ENCODE measurements at regions not wholly inside any gene's neighbourhood (a gene's known extent, or its start where the extent isn't known, plus 50 kb on each side); places are given as distances from the start of the nearest gene placed in this dataset.

DNA sequence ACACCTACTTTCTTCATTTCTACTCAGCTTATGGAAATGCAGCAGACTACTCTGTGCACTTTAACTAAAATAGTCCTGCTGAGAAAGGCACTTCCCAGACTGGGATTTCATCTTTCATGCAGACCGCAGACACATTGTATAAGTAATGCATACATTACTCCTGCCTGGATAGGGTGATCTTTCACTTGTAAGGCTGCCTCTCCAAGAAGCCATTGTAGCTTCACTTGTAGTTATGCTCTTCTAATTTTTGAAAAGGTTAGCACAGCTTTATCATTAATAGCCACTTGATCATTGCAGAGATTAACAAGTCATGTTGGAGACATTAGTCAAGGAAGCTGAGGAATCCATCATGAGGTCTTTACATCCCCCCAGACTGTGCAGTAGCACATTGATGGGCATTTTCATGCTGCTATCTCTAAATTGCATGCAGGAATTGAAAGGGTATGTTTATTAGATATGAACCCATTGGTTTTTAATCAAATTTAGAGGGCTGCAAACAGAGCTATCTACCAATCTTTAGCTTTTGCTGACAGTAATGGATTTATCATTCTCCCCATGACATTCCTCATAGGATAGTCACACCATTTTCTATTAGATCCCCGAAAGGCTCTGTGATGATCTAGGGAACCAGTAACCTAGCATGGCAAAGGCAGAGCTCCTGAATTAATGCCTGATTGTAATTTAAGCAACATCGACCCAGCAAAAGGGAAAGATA, 1074.7 kb upstream of the NXPH2 start:
- no peak overlapping the region for H3K27ac ChIP-seq
- TF ChIP-seq ZFX (IDR thresholded peaks at IDR 0.05), result no peak
- TF ChIP-seq, protein P1, sequence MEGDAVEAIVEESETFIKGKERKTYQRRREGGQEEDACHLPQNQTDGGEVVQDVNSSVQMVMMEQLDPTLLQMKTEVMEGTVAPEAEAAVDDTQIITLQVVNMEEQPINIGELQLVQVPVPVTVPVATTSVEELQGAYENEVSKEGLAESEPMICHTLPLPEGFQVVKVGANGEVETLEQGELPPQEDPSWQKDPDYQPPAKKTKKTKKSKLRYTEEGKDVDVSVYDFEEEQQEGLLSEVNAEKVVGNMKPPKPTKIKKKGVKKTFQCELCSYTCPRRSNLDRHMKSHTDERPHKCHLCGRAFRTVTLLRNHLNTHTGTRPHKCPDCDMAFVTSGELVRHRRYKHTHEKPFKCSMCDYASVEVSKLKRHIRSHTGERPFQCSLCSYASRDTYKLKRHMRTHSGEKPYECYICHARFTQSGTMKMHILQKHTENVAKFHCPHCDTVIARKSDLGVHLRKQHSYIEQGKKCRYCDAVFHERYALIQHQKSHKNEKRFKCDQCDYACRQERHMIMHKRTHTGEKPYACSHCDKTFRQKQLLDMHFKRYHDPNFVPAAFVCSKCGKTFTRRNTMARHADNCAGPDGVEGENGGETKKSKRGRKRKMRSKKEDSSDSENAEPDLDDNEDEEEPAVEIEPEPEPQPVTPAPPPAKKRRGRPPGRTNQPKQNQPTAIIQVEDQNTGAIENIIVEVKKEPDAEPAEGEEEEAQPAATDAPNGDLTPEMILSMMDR (conservative IDR thresholded peaks at IDR 0.05), result no peak

DNA sequence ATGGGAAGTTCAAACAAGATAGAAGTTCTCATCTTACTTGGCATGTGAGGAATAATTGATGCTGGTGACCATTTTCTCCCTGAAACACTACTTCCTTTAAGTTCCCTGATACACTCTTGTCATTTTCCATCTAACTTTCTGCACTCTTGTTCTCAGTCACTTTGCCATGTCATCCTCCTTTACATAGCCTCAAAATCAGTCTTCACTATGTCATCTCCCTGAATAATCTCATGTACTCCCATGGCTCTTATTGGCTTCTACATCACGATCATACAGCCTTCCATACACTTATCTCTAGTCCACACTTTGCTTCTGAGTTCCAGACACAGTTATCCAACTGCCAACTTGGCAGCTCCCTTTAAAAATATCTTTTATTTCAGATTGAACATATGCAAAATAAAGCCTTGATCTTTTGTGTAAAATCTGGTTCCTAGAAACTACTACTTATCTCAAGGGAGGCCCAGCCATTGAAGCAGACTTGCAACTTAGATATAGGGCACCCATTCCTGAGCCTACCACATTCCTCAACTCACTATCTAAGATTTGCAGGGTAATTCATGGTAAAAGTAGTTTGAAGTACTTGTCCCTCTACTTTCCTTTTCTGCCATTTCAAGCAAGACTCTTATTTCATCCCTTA, 1070.2 kb upstream of the NXPH2 start:
- no peak overlapping the region for H3K27ac ChIP-seq

DNA sequence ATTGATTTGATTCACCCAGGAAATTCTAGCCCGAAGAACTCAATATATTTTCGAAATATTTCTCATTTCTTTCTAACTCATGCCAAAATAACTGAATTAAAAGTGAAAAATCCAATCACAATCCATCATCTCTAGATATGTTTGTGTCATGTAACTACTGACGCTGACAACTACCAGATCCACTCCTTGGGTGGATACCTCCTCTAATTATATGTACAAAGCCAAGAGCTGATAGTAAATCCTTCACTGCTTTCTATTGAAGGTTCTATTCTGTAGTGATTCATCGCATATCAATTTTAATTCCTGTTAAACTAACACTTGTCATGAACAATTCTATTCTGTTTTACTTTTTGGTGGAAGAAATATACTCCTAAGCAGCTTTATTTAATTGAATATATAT, 1056.6 kb upstream of the NXPH2 start:
- TF ChIP-seq ZFX (IDR thresholded peaks at IDR 0.05), result no peak
- TF ChIP-seq, protein P1 (conservative IDR thresholded peaks at IDR 0.05), result no peak
- H3K27ac ChIP-seq, result no peak overlapping the region

More for the DNA sequence above, 1070.2 kb upstream of the NXPH2 start:
- TF ChIP-seq, protein P1 (conservative IDR thresholded peaks at IDR 0.05), result no peak
- TF ChIP-seq ZFX (IDR thresholded peaks at IDR 0.05), result no peak

DNA sequence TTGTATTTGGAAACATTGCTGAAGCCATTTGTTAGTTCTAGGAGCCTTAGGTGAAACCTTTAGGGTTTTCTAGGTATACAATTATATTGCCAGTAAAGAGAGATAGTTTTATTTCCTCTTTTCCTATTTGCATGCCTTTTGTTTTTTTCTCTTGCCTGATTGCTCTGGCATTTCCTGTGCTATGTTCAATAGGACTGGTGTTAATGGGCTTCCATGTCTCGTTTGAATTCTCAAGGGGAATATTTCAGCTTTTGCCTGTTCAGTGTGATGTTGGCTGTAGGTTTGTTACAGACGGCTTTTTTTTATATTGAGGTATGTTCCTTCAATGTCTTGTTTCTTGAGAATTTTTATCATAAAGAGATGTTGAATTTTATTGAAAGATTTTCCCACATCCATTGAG, 1054.9 kb upstream of the NXPH2 start:
- H3K27ac ChIP-seq, result no peak overlapping the region
- TF ChIP-seq, protein P1 (conservative IDR thresholded peaks at IDR 0.05), result no peak
- TF ChIP-seq ZFX (IDR thresholded peaks at IDR 0.05), result no peak

DNA sequence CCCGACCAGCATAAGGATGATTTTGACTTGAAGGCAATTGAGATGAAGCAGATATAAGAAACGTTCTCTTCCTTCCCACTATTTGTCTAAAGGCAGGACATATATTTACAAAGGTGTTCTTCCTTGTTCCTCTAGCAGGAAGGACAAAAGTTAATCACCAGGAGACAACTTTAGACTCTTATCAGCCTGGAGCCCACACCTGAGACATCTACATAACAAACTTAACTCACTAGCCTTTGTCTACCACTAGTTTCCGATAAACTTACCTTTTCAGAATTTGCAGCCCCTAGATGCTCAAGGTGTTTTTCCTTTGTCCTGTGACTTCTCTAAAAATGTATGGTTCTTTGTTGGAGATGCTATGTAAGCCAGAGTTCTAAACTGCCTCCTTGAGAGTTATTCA, 1047.8 kb upstream of the NXPH2 start:
- peak overlapping the region; percentile 67 for H3K27ac ChIP-seq
- TF ChIP-seq, protein P1 (conservative IDR thresholded peaks at IDR 0.05), result no peak
- no peak for TF ChIP-seq ZFX (IDR thresholded peaks at IDR 0.05)

DNA sequence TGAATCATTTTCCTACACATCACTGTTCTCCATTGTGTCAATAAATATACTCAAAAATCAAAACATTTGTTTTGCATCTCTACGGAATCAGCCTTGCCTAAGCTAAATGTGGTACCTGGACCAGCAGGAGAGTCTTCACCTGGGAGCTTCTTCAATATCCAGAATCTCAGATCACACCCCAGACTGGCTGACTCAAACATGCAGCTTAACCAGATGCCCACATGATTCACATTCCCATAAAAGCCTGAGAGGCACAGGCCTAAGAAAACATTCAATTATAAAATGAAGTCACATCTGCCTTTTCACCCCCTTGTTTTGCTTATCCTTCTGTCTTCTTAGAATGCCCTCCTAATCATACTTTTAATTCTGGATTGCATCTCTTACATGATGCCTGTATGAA, 1045.5 kb upstream of the NXPH2 start:
- no peak for TF ChIP-seq ZFX (IDR thresholded peaks at IDR 0.05)
- TF ChIP-seq, protein P1 (conservative IDR thresholded peaks at IDR 0.05), result no peak
- no peak overlapping the region for H3K27ac ChIP-seq

DNA sequence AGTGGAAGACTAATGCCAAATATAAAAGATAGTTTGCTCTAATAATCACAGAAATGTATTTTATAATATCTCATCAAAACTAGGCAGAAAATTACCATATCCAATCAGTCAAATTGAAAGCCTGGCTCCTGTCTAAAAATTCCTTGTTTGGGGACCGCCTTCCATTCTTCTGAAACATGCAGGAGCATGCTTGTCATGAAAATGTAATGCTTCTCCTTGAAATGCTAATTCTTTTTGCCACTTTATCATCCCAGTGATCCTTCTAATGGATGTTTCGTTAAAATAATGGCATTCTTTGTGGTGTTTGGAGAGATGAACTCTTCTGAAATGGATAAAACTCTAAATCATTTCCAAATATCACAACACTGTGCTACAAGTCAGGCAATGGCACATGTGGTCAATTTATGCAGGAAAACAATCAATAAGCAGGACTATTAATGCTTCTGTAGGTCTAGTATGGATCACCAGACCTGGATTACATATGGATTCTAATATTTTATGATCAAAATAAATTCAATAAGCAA, 1039.1 kb upstream of the NXPH2 start:
- no peak for TF ChIP-seq ZFX (IDR thresholded peaks at IDR 0.05)
- TF ChIP-seq, protein P1 (conservative IDR thresholded peaks at IDR 0.05), result no peak
- H3K27ac ChIP-seq, result no peak overlapping the region
